Tibial nerve (tissue), 4 donors: ENCODE measurements at regions not wholly inside any gene's neighbourhood (a gene's known extent, or its start where the extent isn't known, plus 50 kb on each side); places are given as distances from the start of the nearest gene placed in this dataset.

Experiments
- CTCF ChIP-seq, 5 experiments: fragments of 200-600 bp in 3 of 5; fragments of 450-650 bp in 2 of 5; sonication (generic) in 3 of 5; IDR thresholded peaks; one replicate each; pipeline ENCODE4 v1.5.1; 2016 to 2019; ENCODE audit warnings: antibody characterized with exemption in 5 of 5, mild to moderate bottlenecking in 3 of 5, moderate library complexity in 2 of 5
- EP300 ChIP-seq, 2 donors: sonication (generic); formaldehyde crosslinking; IDR thresholded peaks; one replicate each; pipeline ENCODE4 v1.6.1; 2017; ENCODE audit warnings: antibody characterized with exemption in 2 of 2, mild to moderate bottlenecking in 1 of 2
- POLR2A ChIP-seq, 2 donors: fragments of 450-650 bp; IDR thresholded peaks; one replicate each; pipeline ENCODE4 v1.6.1; 2017; ENCODE audit warnings: antibody characterized with exemption in 2 of 2, mild to moderate bottlenecking in 2 of 2, moderate library complexity in 2 of 2

- TF ChIP-seq CTCF (IDR thresholded peaks at IDR 0.05) (no peak), POLR2A (IDR thresholded peaks at IDR 0.05) (no peak), EP300 (IDR thresholded peaks at IDR 0.05) (no peak)
Measured at GRCh38 chr6:86581833-86582232, 355.5 kb upstream of the HTR1E start.
